ENCODE measurements at regions not wholly inside any gene's neighbourhood (a gene's known extent, or its start where the extent isn't known, plus 50 kb on each side); places are given as distances from the start of the nearest gene placed in this dataset.

GRCh38 chr1:18011703-18012102 is 95.9 kb upstream of the IGSF21 start:
- H3K27me3 ChIP-seq (ENCODE audit: control insufficient read depth in 2 of 2, insufficient read depth in 2 of 2, low read length in 2 of 2): peaks cover 0 to 3% of the 10 kb centered on the region in 2 donors
- Mint-ChIP-seq H3K36me3 (no peaks in the 10 kb centered on the region), H3K27ac (no peak overlapping the region), H3K9me3 (peaks cover 0 to 4% (median 1%) of the 10 kb centered on the region in 7 donors), H3K4me1 (no peaks in the 10 kb centered on the region), H3K27me3 (ENCODE audit: low read depth in 3 of 3) (peaks cover 6 to 16% (median 10%) of the 10 kb centered on the region in 3 donors), H3K4me3 (no peak overlapping the region)
- no peak for TF ChIP-seq CTCF (IDR thresholded peaks at IDR 0.05)
- no peak overlapping the region for H2AFZ ChIP-seq (ENCODE audit: insufficient read depth, low read depth, low read length, poor library complexity, severe bottlenecking)
- H3K4me3 ChIP-seq (replicated peaks in 1 of 3; ENCODE audit: low read depth in 2 of 3, low read length in 3 of 3): no peak overlapping the region
- intact Hi-C loops (cut with micrococcal nuclease): no loop called here
- H3K9ac ChIP-seq (ENCODE audit: insufficient read depth, low read length, poor library complexity, severe bottlenecking): no peak overlapping the region
- no CpG with 5 or more reads among the region's 1 CpG for WGBS (ENCODE audit: insufficient coverage)
- H3K4me1 ChIP-seq (ENCODE audit: control insufficient read depth in 1 of 2, insufficient read depth in 2 of 2, low read length in 2 of 2): no peaks in the 10 kb centered on the region
- DNase-seq: no peak
- no peaks in the 10 kb centered on the region for H4K20me1 ChIP-seq (ENCODE audit: insufficient read depth, low read length)
- H3K4me2 ChIP-seq (replicated peaks; ENCODE audit: extremely low read depth, low read length, poor library complexity, severe bottlenecking): no peak overlapping the region
- no peak overlapping the region for H3K27ac ChIP-seq (ENCODE audit: low read depth in 1 of 2, low read length in 2 of 2)
- H3K9me3 ChIP-seq (replicated peaks in 1 of 2; ENCODE audit: control insufficient read depth in 1 of 2, insufficient read depth in 1 of 2, low read length in 2 of 2): no peaks in the 10 kb centered on the region
- H3K79me2 ChIP-seq (ENCODE audit: insufficient read depth, low read length): no peaks in the 10 kb centered on the region
- no peaks in the 10 kb centered on the region for H3K36me3 ChIP-seq (replicated peaks in 1 of 2; ENCODE audit: control insufficient read depth in 1 of 2, insufficient read depth in 2 of 2, low read length in 2 of 2)

DNA sequence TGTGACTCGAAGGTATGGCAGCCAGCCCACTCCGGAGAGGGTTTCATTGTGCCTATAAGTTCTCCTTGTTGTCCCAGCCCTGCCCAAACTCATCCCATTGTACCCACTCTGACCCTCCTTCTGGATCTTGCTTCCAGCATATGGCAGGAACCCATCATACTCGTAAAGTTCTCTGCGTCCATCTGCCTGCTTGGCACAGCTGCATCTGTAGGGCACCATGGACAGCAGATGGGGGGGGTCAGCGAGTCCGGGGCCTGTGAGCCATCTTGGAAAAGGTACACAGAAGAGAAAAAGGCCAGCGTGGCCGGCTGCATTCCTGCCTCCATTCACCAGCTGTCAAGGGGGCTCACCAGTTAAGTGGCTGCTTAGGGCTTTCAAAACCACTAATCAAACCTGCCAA is 94.9 kb upstream of the IGSF21 start:
- WGBS (ENCODE audit: insufficient coverage): 87% methylated on average over 6 of the region's 8 CpGs

More for the DNA sequence above, 94.9 kb upstream of the IGSF21 start:
- H3K27me3 ChIP-seq (ENCODE audit: control insufficient read depth in 2 of 2, insufficient read depth in 2 of 2, low read length in 2 of 2): peaks cover 0 to 3% of the 10 kb centered on the region in 2 donors
- intact Hi-C loops (cut with micrococcal nuclease): no loop called here
- no peaks in the 10 kb centered on the region for H3K79me2 ChIP-seq (ENCODE audit: insufficient read depth, low read length)
- TF ChIP-seq CTCF (IDR thresholded peaks at IDR 0.05): no peak
- no peak overlapping the region for H2AFZ ChIP-seq (ENCODE audit: insufficient read depth, low read depth, low read length, poor library complexity, severe bottlenecking)
- Mint-ChIP-seq H3K27me3 (ENCODE audit: low read depth in 3 of 3) (peaks cover 6 to 14% (median 13%) of the 10 kb centered on the region in 3 donors), H3K4me3 (no peak overlapping the region), H3K9me3 (peaks cover 0 to 4% (median 1%) of the 10 kb centered on the region in 7 donors), H3K27ac (no peak overlapping the region), H3K4me1 (no peaks in the 10 kb centered on the region), H3K36me3 (no peaks in the 10 kb centered on the region)
- no peak overlapping the region for H3K4me3 ChIP-seq (replicated peaks in 1 of 3; ENCODE audit: low read depth in 2 of 3, low read length in 3 of 3)
- H4K20me1 ChIP-seq (ENCODE audit: insufficient read depth, low read length): no peaks in the 10 kb centered on the region
- no peak overlapping the region for H3K9ac ChIP-seq (ENCODE audit: insufficient read depth, low read length, poor library complexity, severe bottlenecking)
- H3K4me2 ChIP-seq (replicated peaks; ENCODE audit: extremely low read depth, low read length, poor library complexity, severe bottlenecking): no peak overlapping the region
- H3K36me3 ChIP-seq (replicated peaks in 1 of 2; ENCODE audit: control insufficient read depth in 1 of 2, insufficient read depth in 2 of 2, low read length in 2 of 2): no peaks in the 10 kb centered on the region
- no peak overlapping the region for H3K27ac ChIP-seq (ENCODE audit: low read depth in 1 of 2, low read length in 2 of 2)
- H3K4me1 ChIP-seq (ENCODE audit: control insufficient read depth in 1 of 2, insufficient read depth in 2 of 2, low read length in 2 of 2): no peaks in the 10 kb centered on the region
- no peaks in the 10 kb centered on the region for H3K9me3 ChIP-seq (replicated peaks in 1 of 2; ENCODE audit: control insufficient read depth in 1 of 2, insufficient read depth in 1 of 2, low read length in 2 of 2)
- no peak for DNase-seq

Measured in CD14-positive monocyte (primary cell).